H1 (cell line): ENCODE measurements at regions not wholly inside any gene's neighbourhood (a gene's known extent, or its start where the extent isn't known, plus 50 kb on each side); places are given as distances from the start of the nearest gene placed in this dataset.

Experiments
- CTCF ChIA-PET: fragments of 300-600 bp; sonication (Branson Sonifier 250); formaldehyde crosslinking; loops from one replicate; lab custom pipeline; 2021; ENCODE audit not compliant: partially characterized antibody; lab: Charles Lee
- POLR2A ChIA-PET: fragments of 300-600 bp; sonication (Branson Sonifier 250); formaldehyde crosslinking; loops from one replicate; lab custom pipeline; 2021; ENCODE audit warnings: inconsistent platforms; ENCODE audit not compliant: partially characterized antibody; lab: Charles Lee
- DNase-seq, 2 experiments: peaks; one replicate each; pipeline versions ENCODE4 v3.0.0 to v3.0.0-alpha.2; 2010 to 2022; ENCODE audit warnings: low spot score in 2 of 2, low read depth in 1 of 2, mixed read lengths in 1 of 2
- FAIRE-seq: peaks from 2 replicates; lab custom pipeline; 2011; peaks lifted over from hg19 to GRCh38; lab: Jason Lieb, UNC
- H2AFZ ChIP-seq: 2 replicates; pipeline ENCODE4 v1.8.1; 2012; ENCODE audit warnings: low read length, inconsistent platforms
- H2AK5ac ChIP-seq: 2 replicates; pipeline ENCODE4 v1.6.1; 2013; ENCODE audit warnings: low read depth, low read length
- H2BK120ac ChIP-seq: replicated peaks from 2 replicates; pipeline ENCODE3; 2013; ENCODE audit warnings: low read depth, low read length, inconsistent platforms
- H2BK12ac ChIP-seq: 2 replicates; pipeline ENCODE4 v1.6.1; 2013; ENCODE audit warnings: low read depth, low read length
- H2BK15ac ChIP-seq: 2 replicates; pipeline ENCODE4 v1.6.1; 2013; ENCODE audit warnings: low read length
- H2BK20ac ChIP-seq: 2 replicates; pipeline ENCODE4 v1.6.1; 2013; ENCODE audit warnings: low read length
- H2BK5ac ChIP-seq: 2 replicates; pipeline ENCODE4 v1.6.1; 2013; ENCODE audit warnings: low read depth, low read length
- H3K14ac ChIP-seq: 2 replicates; pipeline ENCODE4 v1.6.1; 2013; ENCODE audit warnings: inconsistent platforms; ENCODE audit not compliant: insufficient read length
- H3K18ac ChIP-seq: 2 replicates; pipeline ENCODE4 v1.6.1; 2013; ENCODE audit warnings: low read length; ENCODE audit errors: extremely low read depth
- H3K23ac ChIP-seq: 2 replicates; pipeline ENCODE4 v1.6.1; 2013; ENCODE audit warnings: inconsistent platforms; ENCODE audit not compliant: insufficient read length
- H3K23me2 ChIP-seq: 2 replicates; pipeline ENCODE4 v1.6.1; 2013; ENCODE audit warnings: low read depth, low read length
- H3K27ac ChIP-seq: 2 replicates; pipeline ENCODE4 v1.6.1; 2011; ENCODE audit warnings: low read depth, low read length, inconsistent platforms
- H3K27me3 ChIP-seq, 4 experiments: replicated peaks in 1 of 4; 1 replicate in 1 of 4; 2 replicates in 3 of 4; pipeline versions ENCODE4 v1.6.1 to v1.8.1; 2011 to 2013; ENCODE audit warnings: low read length in 3 of 4, mild to moderate bottlenecking in 3 of 4, inconsistent platforms in 2 of 4, mixed read lengths in 2 of 4, moderate library complexity in 1 of 4; ENCODE audit not compliant: control insufficient read depth in 3 of 4, insufficient read depth in 3 of 4; ENCODE audit errors: extremely low read depth in 1 of 4
- H3K36me3 ChIP-seq, 4 experiments: 2 replicates each; pipeline versions ENCODE4 v1.6.1 to v1.8.1; 2011 to 2013; ENCODE audit warnings: mild to moderate bottlenecking in 4 of 4, low read length in 3 of 4, moderate library complexity in 2 of 4, control low read depth in 1 of 4, inconsistent platforms in 1 of 4; ENCODE audit not compliant: insufficient read depth in 4 of 4, control insufficient read depth in 2 of 4
- H3K4ac ChIP-seq: replicated peaks from 2 replicates; pipeline ENCODE3; 2013; ENCODE audit warnings: low read length, low read depth, mixed read lengths, inconsistent platforms; ENCODE audit not compliant: insufficient read length
- H3K4me1 ChIP-seq, 4 experiments: replicated peaks in 1 of 4; 1 replicate in 1 of 4; 2 replicates in 3 of 4; pipeline versions ENCODE4 v1.6.1 to v1.8.1; 2011 to 2013; ENCODE audit warnings: low read length in 3 of 4, inconsistent platforms in 2 of 4, mixed read lengths in 1 of 4; ENCODE audit not compliant: insufficient read depth in 4 of 4, control insufficient read depth in 3 of 4
- H3K4me2 ChIP-seq, 2 experiments: 2 replicates each; pipeline versions ENCODE4 v1.6.1 to v1.8.1; 2011 to 2013; ENCODE audit warnings: low read depth in 2 of 2, low read length in 2 of 2, control low read depth in 1 of 2, inconsistent platforms in 1 of 2, mild to moderate bottlenecking in 1 of 2; ENCODE audit not compliant: insufficient read depth in 1 of 2
- H3K4me3 ChIP-seq, 4 experiments: fragments of 200-600, 300-600 bp in 1 of 4; sonication (generic), shearing (Covaris generic), sonication (Bioruptor Twin) in 1 of 4; 2 replicates each; pipeline versions ENCODE4 v1.5.1 to v1.8.1; 2011 to 2016; ENCODE audit warnings: low read length in 4 of 4, low read depth in 3 of 4, control low read depth in 2 of 4, inconsistent platforms in 2 of 4, mild to moderate bottlenecking in 2 of 4, mixed read lengths in 1 of 4, moderate library complexity in 1 of 4; ENCODE audit not compliant: insufficient read depth in 2 of 4; ENCODE audit errors: extremely low read depth in 1 of 4
- H3K56ac ChIP-seq: replicated peaks from 2 replicates; pipeline ENCODE3; 2013; ENCODE audit warnings: low read depth, mild to moderate bottlenecking, mixed read lengths, low read length, inconsistent platforms; ENCODE audit not compliant: insufficient read length
- H3K79me1 ChIP-seq: 2 replicates; pipeline ENCODE4 v1.6.1; 2013; ENCODE audit warnings: low read depth, low read length, control low read depth
- H3K79me2 ChIP-seq, 2 experiments: 2 replicates each; pipeline versions ENCODE4 v1.6.1 to v1.8.1; 2012 to 2013; ENCODE audit warnings: low read length in 2 of 2, mild to moderate bottlenecking in 2 of 2, inconsistent platforms in 1 of 2; ENCODE audit not compliant: insufficient read depth in 2 of 2, control insufficient read depth in 1 of 2
- H3K9ac ChIP-seq, 4 experiments: replicated peaks in 1 of 4; 1 replicate in 1 of 4; 2 replicates in 3 of 4; pipeline versions ENCODE4 v1.6.1 to v1.8.1; 2011 to 2013; ENCODE audit warnings: low read depth in 3 of 4, low read length in 3 of 4, control low read depth in 2 of 4, mild to moderate bottlenecking in 2 of 4, moderate library complexity in 2 of 4, inconsistent platforms in 1 of 4; ENCODE audit errors: extremely low read depth in 1 of 4
- H3K9me3 ChIP-seq, 2 experiments: 2 replicates each; pipeline versions ENCODE4 v1.6.1 to v1.8.1; 2012 to 2013; ENCODE audit warnings: mild to moderate bottlenecking in 2 of 2, moderate library complexity in 2 of 2, control low read depth in 1 of 2, inconsistent platforms in 1 of 2, low read depth in 1 of 2, low read length in 1 of 2, mixed read lengths in 1 of 2; ENCODE audit not compliant: insufficient read depth in 2 of 2
- H4K20me1 ChIP-seq, 2 experiments: replicated peaks in 1 of 2; 2 replicates each; pipeline versions ENCODE3 to v1.8.1; 2011 to 2013; ENCODE audit warnings: inconsistent platforms in 2 of 2, low read length in 2 of 2, mild to moderate bottlenecking in 1 of 2; ENCODE audit not compliant: insufficient read depth in 2 of 2, control insufficient read depth in 1 of 2
- H4K5ac ChIP-seq: 2 replicates; pipeline ENCODE4 v1.6.1; 2013; ENCODE audit warnings: low read length, low read depth, mixed read lengths, inconsistent platforms; ENCODE audit not compliant: insufficient read length
- H4K8ac ChIP-seq: 2 replicates; pipeline ENCODE4 v1.8.0; 2013; ENCODE audit warnings: mild to moderate bottlenecking, moderate library complexity, low read length, inconsistent platforms; ENCODE audit not compliant: insufficient read depth; ENCODE audit errors: extremely low read depth
- H4K91ac ChIP-seq: replicated peaks from 2 replicates; pipeline ENCODE3; 2013; ENCODE audit warnings: low read length, mixed read lengths, inconsistent platforms; ENCODE audit not compliant: insufficient read length
- BRCA1 ChIP-seq: IDR thresholded peaks from 2 replicates; pipeline ENCODE4 v1.6.1; 2012; ENCODE audit warnings: low read depth, low read length, improper control_type of control experiment
- CHD2 ChIP-seq: IDR thresholded peaks from 2 replicates; pipeline ENCODE4 v1.6.1; 2012; ENCODE audit warnings: low read length, improper control_type of control experiment
- EGR1 ChIP-seq: IDR thresholded peaks from 2 replicates; pipeline ENCODE4 v1.6.1; 2011; ENCODE audit warnings: low read depth, low read length, borderline replicate concordance
- EZH2 ChIP-seq: fragments of 200-600 bp; sonication (generic); IDR thresholded peaks from 2 replicates; pipeline ENCODE4 v1.7.1; 2012; ENCODE audit warnings: low read depth, mild to moderate bottlenecking, moderate library complexity, low read length, inconsistent platforms; ENCODE audit not compliant: severe bottlenecking
- JUN ChIP-seq: IDR thresholded peaks from 2 replicates; pipeline ENCODE4 v1.6.1; 2011; ENCODE audit warnings: low read depth, mild to moderate bottlenecking, improper control_type of control experiment, low read length
- JUND ChIP-seq: IDR thresholded peaks from 2 replicates; pipeline ENCODE4 v1.6.1; 2011; ENCODE audit warnings: mild to moderate bottlenecking, improper control_type of control experiment, low read length
- KDM4A ChIP-seq: IDR thresholded peaks from one replicate; pipeline ENCODE4 v1.7.1; 2012; ENCODE audit warnings: low read depth, mild to moderate bottlenecking, moderate library complexity, low read length, inconsistent platforms; ENCODE audit not compliant: severe bottlenecking
- NANOG ChIP-seq: IDR thresholded peaks from 2 replicates; pipeline ENCODE4 v1.6.1; 2011; ENCODE audit warnings: low read length, low read depth, mild to moderate bottlenecking, inconsistent platforms; ENCODE audit not compliant: insufficient read depth, poor library complexity, severe bottlenecking
- POU5F1 ChIP-seq: IDR thresholded peaks from 2 replicates; pipeline ENCODE4 v1.6.1; 2011; ENCODE audit warnings: low read depth, mild to moderate bottlenecking, low read length, moderate library complexity
- RAD21 ChIP-seq, 2 experiments: IDR thresholded peaks in 1 of 2; conservative IDR thresholded peaks in 1 of 2; 2 replicates each; pipeline ENCODE4 v1.6.1; 2011; ENCODE audit warnings: low read depth in 2 of 2, low read length in 2 of 2, improper control_type of control experiment in 1 of 2, inconsistent platforms in 1 of 2, mild to moderate bottlenecking in 1 of 2, moderate library complexity in 1 of 2
- RBBP5 ChIP-seq: IDR thresholded peaks from 2 replicates; pipeline ENCODE4 v1.7.1; 2012; ENCODE audit warnings: low read depth, mild to moderate bottlenecking, inconsistent platforms, low read length, moderate library complexity, borderline replicate concordance
- RXRA ChIP-seq: IDR thresholded peaks from 2 replicates; pipeline ENCODE4 v1.6.1; 2011; ENCODE audit warnings: low read depth, mild to moderate bottlenecking, low read length, moderate library complexity; ENCODE audit not compliant: insufficient read depth
- SIRT6 ChIP-seq: IDR thresholded peaks from one replicate; pipeline ENCODE4 v1.7.1; 2012; ENCODE audit warnings: low read length, inconsistent platforms
- SP1 ChIP-seq: IDR thresholded peaks from 2 replicates; pipeline ENCODE4 v1.6.1; 2011; ENCODE audit warnings: low read depth, low read length
- SP2 ChIP-seq: IDR thresholded peaks from 2 replicates; pipeline ENCODE4 v1.6.1; 2012; ENCODE audit warnings: mild to moderate bottlenecking, low read length, inconsistent platforms
- WGBS, 2 experiments: shearing (Covaris generic) in 1 of 2; methylation state at CpG; one replicate each; pipeline versions ENCODE4 v1.1.6 to v1.1.7; 2013 to 2015; ENCODE audit warnings: low lambda C conversion rate in 2 of 2, mixed read lengths in 2 of 2, inconsistent platforms in 1 of 2, low coverage in 1 of 2, missing lambda C conversion rate in 1 of 2; ENCODE audit not compliant: insufficient replicate concordance in 2 of 2, insufficient coverage in 1 of 2, insufficient read length in 1 of 2; ENCODE audit errors: extremely low coverage in 1 of 2, missing lambda C conversion rate in 1 of 2; 5-methylcytosine and 5-hydroxymethylcytosine counted together

DNA sequence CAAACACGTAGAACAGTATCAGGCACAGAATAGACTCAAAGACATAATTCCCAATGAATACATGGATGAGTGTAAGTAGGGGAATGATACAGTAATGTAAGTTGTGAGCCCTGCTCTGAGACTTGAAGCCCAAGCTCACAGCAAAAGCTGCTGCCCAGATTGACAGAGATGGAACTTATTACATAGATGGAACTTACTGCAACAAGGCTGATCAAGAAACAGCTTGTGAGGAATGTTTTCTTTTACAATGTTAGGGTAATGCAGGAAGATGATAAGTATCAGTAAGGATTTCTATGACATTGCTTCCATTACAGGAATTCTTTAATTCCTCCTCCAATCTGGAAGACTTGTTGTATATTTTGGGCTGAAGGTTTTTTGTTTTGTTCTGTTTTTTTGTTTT is 278.4 kb downstream of the IL15 start:
- no peak overlapping the region for H4K5ac ChIP-seq
- H2BK12ac ChIP-seq: no peak overlapping the region
- 88% methylated on average over 1 of the region's 1 CpG; no CpG with 5 or more reads in 1 of the 2 experiments for WGBS, 2 experiments
- H3K79me2 ChIP-seq: no peaks in the 10 kb centered on the region
- H3K4me2 ChIP-seq: no peak overlapping the region
- H3K56ac ChIP-seq: no peak overlapping the region
- no peak overlapping the region for H2BK120ac ChIP-seq
- no peak overlapping the region for H4K91ac ChIP-seq
- ChIA-PET POLR2A (no interaction called here), CTCF (interaction anchor here (1.2 kb wide), 1 partner anchor 40 kb away, joined by 3 read pairs; no protein-coding TSS in a partner anchor)
- no peaks in the 10 kb centered on the region for H3K36me3 ChIP-seq
- no peaks in the 10 kb centered on the region for H3K9me3 ChIP-seq
- no peak overlapping the region for H3K4ac ChIP-seq
- no peak overlapping the region for H3K4me3 ChIP-seq
- no peaks in the 10 kb centered on the region for H4K20me1 ChIP-seq
- H3K79me1 ChIP-seq: no peaks in the 10 kb centered on the region
- DNase-seq (no peak), FAIRE-seq (no peak)
- H3K9ac ChIP-seq: no peak overlapping the region
- H3K27ac ChIP-seq: no peak overlapping the region
- no peak overlapping the region for H3K23ac ChIP-seq
- no peak overlapping the region for H2BK5ac ChIP-seq
- H2BK15ac ChIP-seq: no peak overlapping the region
- no peak overlapping the region for H3K18ac ChIP-seq
- H2BK20ac ChIP-seq: no peak overlapping the region
- no peaks in the 10 kb centered on the region for H3K27me3 ChIP-seq
- no peak overlapping the region for H2AFZ ChIP-seq
- no peaks in the 10 kb centered on the region for H3K4me1 ChIP-seq
- H2AK5ac ChIP-seq: no peak overlapping the region
- no peaks in the 10 kb centered on the region for H3K23me2 ChIP-seq
- H3K14ac ChIP-seq: peak overlapping the region; percentile 66
- no peak overlapping the region for H4K8ac ChIP-seq
- TF ChIP-seq EZH2 (no peak), CHD2 (no peak), RXRA (no peak), POU5F1 (no peak), NANOG (no peak), RBBP5 (no peak), RAD21 (IDR thresholded peaks at IDR 0.05 in 1 of 2, conservative IDR thresholded peaks at IDR 0.05 in 1 of 2; ENCODE audit: low read depth in 2 of 2, low read length in 2 of 2) (no peak), JUN (no peak), SP2 (no peak), SP1 (no peak), BRCA1 (no peak), KDM4A (no peak), EGR1 (no peak), SIRT6 (no peak), JUND (no peak)
